Activated CD4-positive, alpha-beta T cell treated with anti-CD3 and anti-CD28 coated beads, Interleukin-2, amount 50 U/mL, for 4 hours (primary cell): ENCODE measurements at regions not wholly inside any gene's neighbourhood (a gene's known extent, or its start where the extent isn't known, plus 50 kb on each side); places are given as distances from the start of the nearest gene placed in this dataset.
"Not testable (repeated sequence)": the region's sequence is repeated elsewhere in the genome, so short reads cannot be mapped to it uniquely, and the experiment has no call there.

ENCODE experiments used
- DNase-seq, 2 experiments: peaks; one replicate each; pipeline ENCODE4 v3.0.0-alpha.2; 2020

DNA sequence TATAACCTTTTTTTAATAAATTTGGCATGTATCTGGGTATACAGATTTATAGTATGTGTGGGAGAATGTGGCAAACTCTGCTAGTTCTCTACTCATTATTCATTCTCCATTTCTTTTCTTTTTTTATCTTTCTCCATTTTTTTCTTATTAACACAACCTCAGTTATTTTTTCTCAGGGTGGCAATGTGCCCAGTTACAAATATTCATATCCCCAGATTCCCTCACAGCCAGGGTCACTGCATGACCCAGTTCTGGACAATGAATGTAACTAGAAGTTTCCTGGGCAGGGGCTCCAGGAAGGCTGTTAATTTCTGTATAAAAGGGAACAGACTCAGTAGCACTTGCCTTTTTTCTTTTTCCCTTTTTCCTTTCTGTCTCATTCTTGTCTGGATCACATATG is 95.6 kb downstream of the VCPKMT start:
- DNase-seq = no peak

DNA sequence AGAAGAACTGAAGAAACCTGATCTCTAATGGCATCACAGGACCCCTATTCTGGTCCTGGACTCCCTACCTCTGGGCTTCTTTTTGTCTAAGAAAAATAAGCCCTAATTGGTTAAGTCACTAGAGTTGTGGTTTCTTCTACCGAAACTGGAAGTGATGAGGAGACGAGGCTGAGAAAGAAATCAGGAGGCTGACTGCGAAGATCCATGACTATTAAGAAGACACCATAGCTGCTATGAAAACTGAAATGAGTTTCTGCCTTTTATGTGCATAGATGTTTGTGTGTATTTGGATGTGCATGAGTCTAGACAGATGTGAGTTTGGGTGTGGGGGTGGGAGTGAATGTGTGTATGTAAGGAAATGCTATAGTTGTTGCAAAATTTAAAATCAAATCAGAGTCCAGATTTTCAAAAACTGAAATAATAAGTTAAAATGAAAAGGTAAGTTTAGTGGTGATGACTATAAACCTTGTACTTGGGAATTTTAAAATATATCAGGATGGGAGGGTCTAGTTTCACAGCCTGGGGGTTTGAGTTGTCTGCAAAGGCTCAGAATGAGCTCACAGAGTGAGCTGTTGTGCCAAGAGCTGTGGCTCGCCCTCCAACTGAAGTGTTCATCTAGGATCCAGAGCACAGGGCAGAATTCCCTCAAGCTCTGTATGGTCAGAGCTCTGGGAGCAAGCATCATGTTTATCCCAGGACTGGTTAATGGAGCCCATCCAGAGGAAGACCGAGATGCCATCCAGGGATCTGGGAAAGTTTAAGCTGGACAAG is 94.9 kb downstream of the VCPKMT start:
- no peak for DNase-seq

DNA sequence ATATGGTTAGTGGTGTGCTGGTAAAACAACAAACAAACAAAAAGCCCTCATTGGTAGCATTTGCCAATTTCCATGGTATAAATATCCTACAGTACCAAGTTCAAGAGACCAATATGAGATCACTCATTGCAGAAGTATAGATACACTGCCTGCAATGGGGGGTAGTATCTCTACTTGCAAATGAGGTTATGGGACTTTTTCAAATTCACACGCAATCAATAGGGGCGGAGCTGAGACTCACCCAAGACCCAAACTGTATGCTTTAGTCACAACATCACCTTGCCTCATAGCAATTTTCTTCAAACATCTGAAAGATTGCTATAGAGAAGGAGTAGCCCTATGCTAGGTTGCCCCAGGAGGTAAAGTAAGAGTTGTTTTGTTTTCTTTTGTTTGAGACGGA is 93.7 kb downstream of the VCPKMT start:
- DNase-seq = no peak

DNA sequence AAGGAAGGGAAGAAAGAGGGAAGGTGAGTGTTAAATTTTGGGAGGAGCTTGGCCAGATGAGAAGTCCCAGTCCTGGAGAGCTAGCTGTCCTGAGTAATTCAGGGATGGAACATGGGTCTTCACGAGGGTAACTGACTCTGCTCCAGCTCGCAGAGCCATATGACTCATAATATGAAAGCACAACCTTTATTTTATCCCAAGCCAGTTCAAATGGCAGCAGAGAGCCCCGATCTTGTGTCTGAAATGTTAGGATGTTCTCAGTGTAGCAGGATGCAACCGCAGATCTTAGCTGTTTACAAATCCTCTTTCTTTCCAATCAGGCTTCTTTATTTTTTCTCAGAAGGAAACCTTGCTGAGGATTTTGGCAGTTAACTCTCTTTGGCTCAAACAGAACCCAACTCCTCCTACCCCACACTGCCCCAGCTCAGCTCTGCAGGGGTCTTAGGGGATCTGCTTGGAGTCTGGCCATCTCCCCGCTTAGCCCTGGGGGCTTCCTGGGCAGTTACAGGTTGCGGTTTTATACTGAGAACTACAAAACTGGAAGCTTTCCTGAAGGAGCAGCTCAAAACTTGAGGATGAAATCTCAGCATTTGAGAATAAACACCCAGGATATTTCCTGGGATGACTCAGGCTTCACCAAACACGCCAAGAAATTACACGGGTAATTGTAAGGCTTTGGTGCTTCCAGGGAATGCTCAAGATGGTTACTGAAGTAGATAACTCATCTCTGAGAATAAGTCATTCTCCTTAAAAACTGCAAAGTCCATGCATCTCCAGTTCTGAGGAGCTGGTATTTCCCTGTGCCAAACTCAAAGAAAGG is 92.5 kb downstream of the VCPKMT start:
- DNase-seq = no peak

DNA sequence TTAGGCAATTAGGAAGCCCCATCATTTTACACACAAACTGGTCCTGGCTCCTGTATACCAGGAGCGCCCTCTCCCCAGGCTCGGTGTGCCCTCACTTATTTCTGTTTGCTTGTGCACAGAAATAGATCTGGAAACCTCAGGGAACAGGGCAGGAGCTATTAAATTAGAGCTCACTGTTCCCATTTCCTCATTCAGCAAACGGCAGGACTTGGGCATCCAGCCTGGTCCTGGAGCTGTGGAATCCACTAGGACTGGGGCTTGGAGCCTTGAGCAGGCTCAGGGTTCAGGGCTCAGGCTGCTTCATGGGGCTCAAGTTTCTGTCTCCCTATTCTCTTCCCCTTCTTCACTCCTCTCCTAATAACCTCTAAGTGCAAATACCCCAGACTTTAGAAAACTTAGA is 91.3 kb downstream of the VCPKMT start:
- DNase-seq = no peak

DNA sequence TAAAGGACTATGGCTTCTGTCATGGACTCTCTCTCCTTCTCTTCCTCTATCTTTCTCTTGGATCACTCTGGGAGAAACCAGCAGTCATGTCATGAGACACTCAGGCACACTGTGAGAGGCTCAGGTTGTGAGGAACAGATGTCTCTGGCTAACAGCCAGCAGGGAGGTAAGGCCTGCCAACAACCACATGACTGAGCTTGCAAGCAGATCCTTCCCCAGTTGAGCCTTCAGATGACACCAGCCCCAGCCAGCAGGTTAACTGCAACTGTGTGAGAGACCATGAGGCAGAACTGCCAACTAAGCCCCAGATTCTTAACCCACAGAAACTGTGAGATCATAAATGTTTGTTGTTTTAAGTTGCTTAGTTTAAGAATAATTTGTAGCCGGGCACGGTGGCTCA is 90.6 kb downstream of the VCPKMT start:
- no peak for DNase-seq

DNA sequence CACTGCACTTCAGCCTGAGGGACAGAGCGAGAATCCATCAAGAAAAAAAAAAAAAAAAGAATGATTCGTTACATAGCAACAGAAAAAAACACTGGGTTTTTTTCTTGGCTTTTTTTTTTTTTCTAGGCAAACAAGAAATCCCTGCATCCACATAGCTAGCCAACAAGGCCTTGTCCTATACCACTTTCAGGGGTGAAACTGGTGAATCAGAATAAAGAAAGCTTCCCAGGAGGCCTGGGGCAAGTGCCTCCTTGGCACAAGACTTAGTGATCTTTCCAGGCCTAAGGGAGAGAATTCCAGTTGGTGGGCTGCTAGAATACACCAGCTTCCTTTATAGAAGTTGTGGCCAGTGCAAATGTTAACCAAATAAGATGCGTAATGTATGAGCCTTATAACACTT is 90.0 kb downstream of the VCPKMT start:
- no peak for DNase-seq

DNA sequence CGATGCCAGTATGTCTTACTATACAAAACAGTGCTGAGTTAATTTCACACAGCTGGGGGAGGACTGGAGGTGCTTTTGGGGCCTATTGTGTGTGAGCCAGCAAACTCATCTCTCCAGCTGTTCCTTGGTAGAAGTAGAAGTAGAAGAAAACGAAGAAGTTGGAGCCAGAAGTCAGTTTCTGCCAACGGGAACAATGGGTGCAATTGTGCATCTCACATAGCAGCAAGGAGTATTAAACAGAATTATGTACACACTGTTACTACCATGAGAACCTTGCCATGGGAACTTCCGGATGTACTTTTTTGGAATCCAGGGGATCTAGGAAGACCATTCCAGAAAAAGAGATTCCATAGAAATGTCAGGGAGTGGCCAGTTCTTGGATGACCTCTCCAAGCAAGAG is 88.6 kb downstream of the VCPKMT start:
- DNase-seq = no peak

DNA sequence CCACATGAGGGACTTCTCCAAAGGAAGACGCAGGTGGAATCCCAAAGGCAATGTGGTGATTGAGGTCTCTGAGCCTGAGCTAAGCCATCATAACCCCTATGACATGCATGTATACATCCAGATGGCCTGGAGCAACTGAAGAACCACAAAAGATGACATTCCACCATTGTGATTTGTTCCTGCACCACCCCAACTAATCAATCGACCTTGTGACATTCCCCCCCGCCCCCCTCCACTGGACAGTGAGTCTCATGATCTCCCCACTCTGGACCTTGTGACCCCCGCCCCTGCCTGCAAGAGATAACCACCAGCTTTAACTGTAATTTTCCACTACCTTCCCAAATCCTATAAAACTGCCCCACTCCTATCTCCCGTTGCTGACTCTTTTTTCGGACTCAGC is 87.9 kb downstream of the VCPKMT start:
- DNase-seq = no peak

DNA sequence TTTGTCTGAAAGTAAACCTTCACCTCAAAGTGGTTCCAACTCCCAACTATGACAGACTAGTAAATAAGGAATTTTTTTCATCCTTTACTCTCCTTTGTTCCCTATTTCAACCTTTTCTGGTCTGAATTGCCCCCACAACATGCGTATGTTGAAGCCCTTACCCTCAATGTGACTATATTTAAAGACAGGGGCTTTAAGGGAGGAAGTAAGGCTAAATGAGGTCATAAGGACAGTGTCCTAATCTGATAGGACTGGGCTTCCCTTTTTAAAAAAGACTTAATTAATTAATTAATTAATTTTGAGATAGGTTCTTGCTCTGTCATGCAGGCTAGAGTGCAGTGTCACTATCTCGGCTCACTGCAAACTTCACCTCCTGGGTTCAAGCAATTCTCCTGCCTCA is 86.3 kb downstream of the VCPKMT start:
- DNase-seq = no peak

DNA sequence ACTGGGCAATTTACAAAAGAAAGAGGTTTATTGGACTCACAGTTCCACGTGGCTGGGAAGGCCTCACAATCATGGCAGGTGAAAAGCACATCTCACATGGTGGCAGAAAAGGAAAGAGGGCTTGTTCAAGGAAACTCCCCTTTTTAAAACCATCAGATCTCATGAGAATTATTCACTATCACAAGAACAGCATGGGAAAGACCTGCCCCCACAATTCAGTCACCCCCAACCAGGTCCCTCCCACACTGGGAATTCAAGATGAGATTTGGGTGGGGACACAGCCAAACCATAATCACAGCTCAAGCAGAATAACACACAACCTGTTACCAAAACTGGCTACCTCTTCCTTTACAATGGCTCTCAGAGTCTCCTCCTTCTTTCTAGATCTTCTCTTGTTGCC is 85.5 kb downstream of the VCPKMT start:
- DNase-seq = not testable (repeated sequence)

DNA sequence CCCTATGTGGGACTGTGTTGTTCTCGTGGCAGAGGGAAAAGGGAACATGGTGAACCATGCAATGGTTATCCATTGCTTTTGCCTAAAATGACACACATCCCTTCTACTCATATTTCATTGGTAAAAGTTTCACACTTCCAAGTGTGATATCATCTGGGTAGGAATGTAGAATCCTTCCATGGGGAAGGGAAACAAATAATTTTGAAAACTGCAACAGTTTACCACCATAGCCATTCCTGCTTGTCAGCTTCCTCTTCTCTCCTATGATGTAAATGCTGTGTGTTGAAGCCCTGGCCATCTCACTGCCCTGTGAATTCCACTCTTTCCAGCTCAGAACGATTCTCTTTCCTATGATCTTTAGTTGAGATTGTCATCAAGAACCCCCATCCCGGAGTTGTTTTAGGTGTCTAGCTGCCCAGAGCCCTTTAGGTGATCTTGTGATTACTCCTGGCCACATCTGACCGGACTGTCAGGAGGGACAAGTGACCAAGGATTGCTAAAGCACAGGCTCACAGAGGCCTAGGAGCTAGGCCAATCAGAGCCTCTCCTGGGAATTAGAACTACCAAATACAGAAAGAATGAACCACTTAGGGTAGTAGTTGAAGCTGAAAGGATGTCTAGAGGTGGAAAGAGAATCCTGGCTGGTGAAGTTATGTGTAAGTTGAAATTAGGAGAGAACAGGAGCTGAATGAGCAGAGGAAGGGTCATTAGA is 84.6 kb downstream of the VCPKMT start:
- no peak for DNase-seq

DNA sequence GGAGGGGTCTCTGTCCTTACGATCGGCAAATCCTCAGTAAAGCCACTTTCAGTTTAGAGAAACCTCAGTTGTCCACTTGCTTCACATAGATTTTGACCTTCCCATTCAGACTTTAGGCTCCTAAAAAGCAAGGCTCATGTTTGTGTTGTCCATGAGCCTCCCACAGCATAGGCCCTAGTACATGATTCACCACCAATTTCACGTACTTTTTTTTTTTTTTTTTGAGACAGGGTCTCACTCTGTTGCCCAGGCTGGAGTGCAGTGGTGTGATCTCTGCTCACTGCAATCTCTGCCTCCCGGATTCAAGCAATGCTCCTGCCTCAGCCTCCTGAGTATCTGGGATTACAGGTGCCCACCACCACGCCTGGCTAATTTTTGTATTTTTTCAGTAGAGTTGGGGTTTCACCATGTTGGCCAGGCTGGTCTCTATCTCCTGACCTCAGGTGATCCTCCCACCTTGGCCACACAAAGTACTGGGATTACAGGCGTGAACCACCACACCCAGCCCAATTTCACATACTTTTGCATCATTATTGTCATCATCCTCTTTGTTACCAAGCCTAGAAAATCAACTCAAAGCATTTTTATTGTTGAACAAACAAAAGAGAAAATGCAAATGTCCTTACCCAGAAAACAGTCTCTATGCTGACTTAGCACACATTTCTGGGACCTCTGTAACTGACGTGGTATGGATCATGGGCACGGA is 83.8 kb downstream of the VCPKMT start:
- DNase-seq = not testable (repeated sequence)

DNA sequence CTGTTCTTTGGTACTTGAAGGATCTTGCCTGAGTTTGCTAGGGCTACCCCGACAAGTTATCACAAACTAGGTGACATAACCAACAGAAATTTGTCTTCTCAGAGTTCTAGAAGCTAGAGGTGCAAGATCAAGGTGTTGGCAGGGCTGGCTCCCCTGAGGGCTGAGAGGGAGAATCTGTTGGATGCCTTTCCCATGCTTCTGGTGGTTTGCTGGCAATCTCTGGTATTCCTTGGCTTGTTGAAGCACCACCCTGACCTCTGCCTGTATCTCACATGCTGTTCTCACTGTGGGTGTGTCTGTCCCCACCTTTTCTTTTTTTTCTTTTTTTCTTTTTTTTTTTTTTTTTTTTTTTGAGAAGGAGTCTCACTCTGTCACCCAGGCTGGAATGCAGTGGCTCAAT is 81.2 kb downstream of the VCPKMT start:
- DNase-seq = no peak

DNA sequence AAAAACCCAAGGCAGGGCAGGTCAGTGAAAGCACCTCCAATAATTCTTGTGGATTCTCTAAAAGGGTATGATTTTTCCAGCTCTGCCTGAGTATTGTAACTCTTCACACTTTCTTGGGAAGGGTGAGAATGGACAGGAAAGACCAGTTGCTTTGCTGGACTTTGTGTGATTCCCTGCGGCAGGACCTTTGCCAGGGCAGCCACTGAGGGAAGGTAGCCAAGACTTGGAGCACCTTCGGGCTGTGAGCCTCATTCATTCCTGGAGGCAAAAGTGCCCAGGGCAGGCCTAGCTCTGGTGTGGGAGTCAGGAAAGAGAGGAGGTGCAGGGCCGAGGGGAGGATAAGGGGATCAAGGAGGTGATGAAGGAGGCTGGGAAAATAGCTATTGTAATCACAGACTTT is 80.2 kb downstream of the VCPKMT start:
- no peak for DNase-seq

DNA sequence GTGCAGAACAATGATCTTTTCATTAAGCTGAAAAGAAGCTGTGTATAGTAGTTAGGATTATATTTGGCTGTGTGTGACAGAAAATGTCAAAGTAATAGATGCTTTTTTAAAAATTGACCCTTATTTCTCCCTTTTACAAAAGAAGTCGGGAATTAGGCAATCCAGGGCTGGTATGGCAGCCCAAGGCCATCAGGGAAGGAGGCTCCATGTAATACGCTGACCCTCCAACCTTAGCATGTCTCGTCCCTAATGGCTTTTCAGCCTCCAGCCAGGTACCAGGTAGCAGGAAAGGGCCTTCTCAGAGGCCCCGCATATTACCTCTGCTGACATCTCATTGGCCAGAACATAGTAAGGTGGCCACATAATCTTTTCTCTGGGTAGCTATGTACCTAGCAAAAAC is 79.7 kb downstream of the VCPKMT start:
- DNase-seq = no peak

DNA sequence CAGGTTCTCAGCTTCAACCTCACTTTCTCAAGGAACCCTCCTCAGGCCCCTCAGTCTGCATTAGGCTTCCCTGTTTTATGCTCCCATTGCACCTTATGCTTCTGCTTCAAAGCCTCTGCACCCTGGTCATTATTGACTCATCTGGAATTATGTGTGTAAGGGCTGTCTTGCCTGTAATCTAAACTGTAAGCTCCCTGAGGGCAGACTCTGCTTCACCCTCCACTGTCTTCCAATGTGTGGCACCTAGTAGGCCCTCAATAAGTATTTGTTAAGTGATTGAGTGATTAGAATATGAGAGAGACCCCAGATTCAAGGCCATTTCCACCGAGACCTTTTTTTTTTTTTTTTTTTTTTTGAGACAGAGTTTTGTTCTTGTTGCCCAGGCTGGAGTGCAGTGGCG is 79.1 kb downstream of the VCPKMT start:
- DNase-seq = no peak

DNA sequence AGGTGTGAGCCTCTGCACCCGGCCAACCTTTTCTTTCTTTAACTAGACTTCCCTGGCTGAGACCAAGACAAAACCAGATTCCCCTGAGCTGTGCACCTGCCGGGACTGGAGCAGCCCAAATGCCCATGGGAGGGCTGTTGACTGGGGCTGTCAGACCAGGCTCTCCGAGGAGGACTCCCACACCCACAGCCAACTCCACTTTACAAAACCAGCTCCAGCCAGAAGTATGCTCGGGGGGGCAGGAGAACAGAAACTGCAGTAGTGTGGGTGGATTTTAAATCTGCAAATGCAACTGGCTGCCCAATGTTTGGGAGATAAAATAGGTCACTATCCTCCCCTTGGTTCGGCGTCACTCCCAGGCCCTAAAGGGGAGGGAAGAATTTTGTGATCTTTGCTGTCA is 78.5 kb downstream of the VCPKMT start:
- no peak for DNase-seq

DNA sequence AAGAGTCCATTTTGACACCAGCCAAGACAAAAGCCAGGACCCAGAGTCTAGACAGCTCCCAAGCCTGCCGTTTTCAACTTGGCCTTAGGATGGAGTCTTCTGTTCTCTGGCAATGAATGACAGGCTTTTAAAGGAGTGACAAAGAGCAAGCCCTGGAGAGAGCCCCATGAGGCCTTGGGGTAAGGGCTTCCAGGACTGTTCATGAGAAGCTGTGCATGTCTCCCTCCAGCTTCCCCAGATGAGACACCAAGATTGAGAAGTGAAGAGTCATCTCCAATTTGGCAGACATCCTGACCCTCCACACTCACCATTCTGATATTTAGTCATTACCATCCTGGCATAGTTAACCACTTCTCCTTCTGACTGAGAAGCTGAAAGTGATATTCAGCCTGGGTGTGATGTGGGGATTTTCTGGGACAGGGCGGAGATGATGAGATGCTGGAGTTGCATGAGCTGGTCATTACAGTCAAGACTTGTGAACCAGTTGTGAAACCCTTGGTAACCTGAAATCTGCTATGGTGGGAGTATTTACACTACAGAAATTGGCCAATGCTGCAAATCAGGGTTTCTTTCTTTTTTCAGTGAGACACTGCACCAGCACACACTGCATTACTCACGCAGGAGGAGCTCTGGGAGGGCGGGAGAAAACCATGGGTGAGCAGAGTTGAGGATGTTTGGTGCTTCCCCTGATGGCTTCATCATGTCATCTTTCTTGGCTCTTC is 77.8 kb downstream of the VCPKMT start:
- peak in 1 of 2 experiments; percentile 33 for DNase-seq

DNA sequence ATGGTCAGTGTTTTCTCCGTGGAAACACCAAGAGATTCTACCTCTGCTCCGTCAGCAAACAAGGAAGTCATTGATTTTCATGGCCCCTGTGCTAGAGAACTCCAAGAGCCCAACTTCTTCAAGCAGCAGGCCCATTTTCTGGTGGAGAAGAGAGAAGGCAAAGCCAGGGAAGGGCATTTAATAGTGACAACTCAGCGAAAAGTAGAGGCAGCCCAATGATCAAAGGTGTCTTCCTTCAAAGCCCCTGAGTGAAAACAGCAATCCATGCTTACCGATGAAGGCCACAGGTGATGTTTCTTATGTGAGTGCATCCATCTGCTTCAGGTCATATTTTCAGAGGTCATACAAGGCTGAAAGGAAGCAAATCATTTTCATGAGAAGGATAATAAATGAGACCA is 77.3 kb downstream of the VCPKMT start:
- DNase-seq = no peak

DNA sequence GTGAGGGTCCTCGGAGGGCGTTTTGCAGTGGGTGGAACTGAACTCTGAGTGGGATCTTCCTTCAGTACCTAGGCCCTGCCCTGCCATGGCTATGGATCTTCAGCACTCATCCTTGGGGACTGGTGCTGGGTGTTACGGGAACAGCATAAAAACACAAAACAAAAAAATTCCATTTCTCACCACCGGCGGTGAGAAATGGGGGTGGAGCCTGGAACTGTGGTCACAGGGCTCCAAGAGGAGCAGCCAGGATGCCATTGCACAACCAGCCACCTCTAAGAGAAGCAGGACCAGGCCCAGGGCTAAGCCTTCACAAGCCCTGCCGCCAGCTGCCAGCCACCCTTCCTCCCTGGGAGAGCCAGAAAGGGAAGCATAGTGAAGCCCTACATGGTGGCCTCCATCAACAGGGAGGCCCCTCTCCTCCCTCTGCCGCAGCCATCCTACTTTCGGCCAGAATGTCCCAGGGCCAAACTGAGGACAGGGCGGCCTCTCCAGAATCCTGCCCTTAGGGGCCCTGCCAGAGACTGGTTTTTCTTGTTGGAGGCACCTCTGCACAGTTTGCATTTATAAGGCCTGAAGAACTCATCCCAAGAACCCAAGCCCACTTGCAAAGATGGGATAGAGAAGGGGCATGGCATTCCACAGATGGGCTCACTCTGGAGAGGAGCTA is 76.5 kb downstream of the VCPKMT start:
- no peak for DNase-seq

DNA sequence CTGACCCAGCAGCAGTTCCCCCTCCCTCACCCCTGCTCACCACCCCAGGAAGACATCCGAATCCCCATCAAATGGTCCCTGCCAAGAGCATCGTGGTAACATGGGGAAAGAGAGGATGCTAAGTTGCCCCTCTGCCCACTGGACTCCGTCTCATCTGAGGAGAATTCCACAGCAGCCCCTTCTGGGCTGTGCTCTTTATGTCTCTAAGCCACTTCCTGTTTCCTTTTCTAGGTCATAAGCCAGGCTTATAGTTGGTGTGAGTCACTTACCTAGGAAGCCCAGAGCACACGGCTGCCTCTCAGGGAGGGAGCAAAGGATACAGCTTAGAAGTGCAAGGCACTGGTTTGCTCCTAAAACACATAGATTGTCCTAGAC is 76.0 kb downstream of the VCPKMT start:
- DNase-seq = peak; percentile 25 to 38
